ENCODE measurements at regions not wholly inside any gene's neighbourhood (a gene's known extent, or its start where the extent isn't known, plus 50 kb on each side); places are given as distances from the start of the nearest gene placed in this dataset.

DNA sequence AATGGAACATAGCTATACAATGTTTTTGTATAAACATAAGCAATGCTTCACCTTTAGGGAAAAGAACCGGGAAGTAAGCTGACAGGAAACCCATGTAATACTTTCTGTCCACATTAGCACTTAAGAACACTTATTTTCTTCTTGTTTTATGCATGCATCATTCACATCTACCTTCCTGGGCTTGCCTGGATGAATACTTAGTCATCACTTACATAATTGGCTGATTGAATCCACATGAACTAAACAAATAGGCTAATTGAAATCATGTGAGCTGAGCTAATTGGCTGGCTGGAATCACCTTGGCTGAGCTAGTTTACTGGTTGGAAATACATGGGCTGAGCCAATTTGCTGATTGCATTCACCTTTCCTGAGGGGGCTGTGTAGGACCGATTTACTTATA is 78.8 kb downstream of the ZNF726 start:
- TF ChIP-seq, protein P1, sequence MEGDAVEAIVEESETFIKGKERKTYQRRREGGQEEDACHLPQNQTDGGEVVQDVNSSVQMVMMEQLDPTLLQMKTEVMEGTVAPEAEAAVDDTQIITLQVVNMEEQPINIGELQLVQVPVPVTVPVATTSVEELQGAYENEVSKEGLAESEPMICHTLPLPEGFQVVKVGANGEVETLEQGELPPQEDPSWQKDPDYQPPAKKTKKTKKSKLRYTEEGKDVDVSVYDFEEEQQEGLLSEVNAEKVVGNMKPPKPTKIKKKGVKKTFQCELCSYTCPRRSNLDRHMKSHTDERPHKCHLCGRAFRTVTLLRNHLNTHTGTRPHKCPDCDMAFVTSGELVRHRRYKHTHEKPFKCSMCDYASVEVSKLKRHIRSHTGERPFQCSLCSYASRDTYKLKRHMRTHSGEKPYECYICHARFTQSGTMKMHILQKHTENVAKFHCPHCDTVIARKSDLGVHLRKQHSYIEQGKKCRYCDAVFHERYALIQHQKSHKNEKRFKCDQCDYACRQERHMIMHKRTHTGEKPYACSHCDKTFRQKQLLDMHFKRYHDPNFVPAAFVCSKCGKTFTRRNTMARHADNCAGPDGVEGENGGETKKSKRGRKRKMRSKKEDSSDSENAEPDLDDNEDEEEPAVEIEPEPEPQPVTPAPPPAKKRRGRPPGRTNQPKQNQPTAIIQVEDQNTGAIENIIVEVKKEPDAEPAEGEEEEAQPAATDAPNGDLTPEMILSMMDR (IDR thresholded peaks at IDR 0.05), result no peak
- TF ChIP-seq POLR2A (IDR thresholded peaks at IDR 0.05), result no peak

Measured in heart left ventricle (tissue), 13 donors.